Pancreas (tissue), 10 donors: ENCODE measurements at regions not wholly inside any gene's neighbourhood (a gene's known extent, or its start where the extent isn't known, plus 50 kb on each side); places are given as distances from the start of the nearest gene placed in this dataset.

Experiments used
- ATAC-seq, 4 donors: fragments of 200-7000 bp; cut with Tn5 transposase; one replicate each; pipeline versions ENCODE4 v1.8.0 to v1.9.1; 2020; ENCODE audit warnings: mild to moderate bottlenecking in 4 of 4, moderate library complexity in 4 of 4
- DNase-seq, 6 donors: peaks; one replicate each; pipeline ENCODE4 v3.0.0-alpha.2; 2020
- FAIRE-seq: peaks from 2 replicates; lab custom pipeline; 2012; peaks lifted over from hg19 to GRCh38; lab: Jason Lieb, UNC
- H3K27ac ChIP-seq, 4 donors: fragments of 200-600 bp; sonication (generic); 1 replicate in 3 of 4; 2 replicates in 1 of 4; pipeline versions ENCODE4 v1.5.0 to v1.8.0; 2020
- H3K27me3 ChIP-seq, 4 donors: fragments of 200-600 bp; one replicate each; pipeline ENCODE4 v1.8.0; 2021
- H3K36me3 ChIP-seq, 3 donors: fragments of 200-600 bp; sonication (generic) in 1 of 3; one replicate each; pipeline versions ENCODE4 v1.5.0 to v1.8.0; 2020 to 2021
- H3K4me1 ChIP-seq, 3 donors: fragments of 200-600 bp; one replicate each; pipeline ENCODE4 v1.8.0; 2021
- H3K4me3 ChIP-seq, 4 donors: fragments of 200-600 bp; sonication (generic) in 2 of 4; one replicate each; pipeline versions ENCODE4 v1.5.0 to v1.8.0; 2020 to 2021
- H3K9me3 ChIP-seq, 4 donors: fragments of 200-600 bp; one replicate each; pipeline ENCODE4 v1.8.0; 2021
- WGBS, 2 donors: extraction: QIAGEN DNeasy Blood & Tissue Kit; methylation state at CpG; one replicate each; pipeline ENCODE4 v1.1.7; 2013; 5-methylcytosine and 5-hydroxymethylcytosine counted together
- intact Hi-C, 3 donors: fragments of 100-400 bp; cut with DNase I; formaldehyde crosslinking; loops; one replicate each; pipeline versions ENCODE4 v1.11.1 to v1.14.2; 2022
- TF ChIP-seq, protein P1 (sequence below), 4 donors: fragments of 200-600 bp; sonication (generic) in 3 of 4; IDR thresholded peaks; one replicate each; pipeline versions ENCODE4 v1.5.0 to v1.8.0; 2021; ENCODE audit warnings: antibody characterized with exemption in 4 of 4
- donor health status: healthy with polysubstance abuse.
- donor health status: DM: no; HTN: no; CAD: no; lungs with moderate emphysema.
- donor health status: DM: no; HTN: no; CAD: no.
- donor health status: control.
- donor health status: control.
- donor health status: Bipolar disorder and iron deficiency.
- donor health status: DM: yes; HTN: yes; CAD: no.
- donor health status: DM: no; HTN: no; CAD: no.
- donor health status: DM: no; HTN: no; CAD: no.
- donor health status: DM: yes; HTN: yes; CAD: no.

DNA sequence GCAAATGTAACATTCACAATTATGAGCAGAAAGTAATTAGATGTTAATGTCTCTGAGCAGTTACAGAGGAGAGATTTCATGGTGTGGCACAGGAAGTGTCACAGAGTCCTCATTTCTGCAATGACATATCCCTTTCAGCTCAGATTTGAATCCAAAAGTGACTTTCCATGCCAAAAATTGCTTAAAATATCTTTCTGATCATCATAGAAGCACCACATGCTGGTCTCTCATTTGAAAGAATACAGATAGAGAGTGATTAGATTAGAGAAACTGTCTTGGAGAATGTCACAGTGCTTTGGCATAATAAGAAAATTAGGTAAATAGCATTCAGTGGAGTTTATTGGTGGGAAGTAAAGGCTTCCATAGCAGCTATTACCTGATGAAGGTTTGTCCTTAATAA, 383.4 kb upstream of the CDH2 start:
- no peaks in the 10 kb centered on the region for H3K36me3 ChIP-seq
- no peak overlapping the region for H3K4me3 ChIP-seq
- intact Hi-C loops: no loop called here
- no peaks in the 10 kb centered on the region for H3K4me1 ChIP-seq
- FAIRE-seq (no peak), DNase-seq (no peak), ATAC-seq (no peak)
- H3K9me3 ChIP-seq: no peaks in the 10 kb centered on the region
- TF ChIP-seq, protein P1, sequence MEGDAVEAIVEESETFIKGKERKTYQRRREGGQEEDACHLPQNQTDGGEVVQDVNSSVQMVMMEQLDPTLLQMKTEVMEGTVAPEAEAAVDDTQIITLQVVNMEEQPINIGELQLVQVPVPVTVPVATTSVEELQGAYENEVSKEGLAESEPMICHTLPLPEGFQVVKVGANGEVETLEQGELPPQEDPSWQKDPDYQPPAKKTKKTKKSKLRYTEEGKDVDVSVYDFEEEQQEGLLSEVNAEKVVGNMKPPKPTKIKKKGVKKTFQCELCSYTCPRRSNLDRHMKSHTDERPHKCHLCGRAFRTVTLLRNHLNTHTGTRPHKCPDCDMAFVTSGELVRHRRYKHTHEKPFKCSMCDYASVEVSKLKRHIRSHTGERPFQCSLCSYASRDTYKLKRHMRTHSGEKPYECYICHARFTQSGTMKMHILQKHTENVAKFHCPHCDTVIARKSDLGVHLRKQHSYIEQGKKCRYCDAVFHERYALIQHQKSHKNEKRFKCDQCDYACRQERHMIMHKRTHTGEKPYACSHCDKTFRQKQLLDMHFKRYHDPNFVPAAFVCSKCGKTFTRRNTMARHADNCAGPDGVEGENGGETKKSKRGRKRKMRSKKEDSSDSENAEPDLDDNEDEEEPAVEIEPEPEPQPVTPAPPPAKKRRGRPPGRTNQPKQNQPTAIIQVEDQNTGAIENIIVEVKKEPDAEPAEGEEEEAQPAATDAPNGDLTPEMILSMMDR (IDR thresholded peaks at IDR 0.05): no peak
- H3K27ac ChIP-seq: no peak overlapping the region
- no peaks in the 10 kb centered on the region for H3K27me3 ChIP-seq

DNA sequence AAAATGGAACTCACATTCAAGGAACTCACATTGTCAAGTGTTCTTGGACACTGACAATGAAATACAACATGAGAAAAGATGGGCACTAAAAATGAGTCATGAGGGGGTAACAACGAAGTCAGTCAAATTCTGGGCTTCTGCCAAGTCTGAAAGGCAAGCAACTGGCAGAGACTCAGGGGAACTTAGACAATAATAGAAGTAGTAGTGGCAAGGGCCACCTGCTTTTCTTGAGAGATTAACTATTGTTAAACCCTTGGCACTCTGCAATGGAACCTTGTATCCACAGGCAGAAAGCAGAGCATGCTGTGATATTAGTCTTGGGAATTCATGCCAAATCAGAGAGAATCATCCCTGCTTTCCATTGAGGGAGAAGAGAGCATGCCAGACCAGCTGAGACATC, 382.6 kb upstream of the CDH2 start:
- no peak for FAIRE-seq
- H3K4me3 ChIP-seq: no peak overlapping the region
- ATAC-seq: no peak
- H3K27me3 ChIP-seq: no peaks in the 10 kb centered on the region
- intact Hi-C loops: no loop called here
- no peaks in the 10 kb centered on the region for H3K9me3 ChIP-seq
- TF ChIP-seq, protein P1 (IDR thresholded peaks at IDR 0.05): no peak
- no peak for DNase-seq
- H3K36me3 ChIP-seq: no peaks in the 10 kb centered on the region
- 18 to 27% methylated on average over 1 of the region's 1 CpG for WGBS, 2 donors
- no peaks in the 10 kb centered on the region for H3K4me1 ChIP-seq
- no peak overlapping the region for H3K27ac ChIP-seq

DNA sequence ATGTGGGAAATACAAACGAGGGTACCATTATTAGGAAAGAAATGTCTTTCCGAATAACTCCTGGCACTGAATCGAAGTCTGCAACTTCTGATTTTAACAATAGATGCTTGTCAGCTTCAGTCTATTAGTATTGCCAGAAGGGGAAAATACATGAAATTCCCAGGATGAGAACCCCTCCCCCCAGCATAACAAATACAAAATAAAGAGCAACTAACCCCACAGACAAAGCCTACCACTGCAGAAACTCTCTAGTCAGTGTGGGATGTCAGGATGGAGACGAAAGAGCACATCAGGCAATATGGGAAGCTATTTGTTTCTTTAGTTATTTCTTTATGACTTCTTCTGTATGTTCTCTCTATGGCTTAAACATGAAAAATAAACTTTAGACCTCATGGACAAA, 365.0 kb upstream of the CDH2 start:
- Histone ChIP-seq H3K4me3 (no peak overlapping the region), H3K36me3 (no peaks in the 10 kb centered on the region), H3K4me1 (no peaks in the 10 kb centered on the region), H3K9me3 (no peaks in the 10 kb centered on the region), H3K27ac (no peak overlapping the region), H3K27me3 (no peaks in the 10 kb centered on the region)
- ATAC-seq (no peak), DNase-seq (no peak), FAIRE-seq (no peak)
- intact Hi-C loops: no loop called here
- 44 to 60% methylated on average over 4 of the region's 4 CpGs for whole genome bisulfite sequencing, 2 donors
- TF ChIP-seq, protein P1 (IDR thresholded peaks at IDR 0.05): no peak

DNA sequence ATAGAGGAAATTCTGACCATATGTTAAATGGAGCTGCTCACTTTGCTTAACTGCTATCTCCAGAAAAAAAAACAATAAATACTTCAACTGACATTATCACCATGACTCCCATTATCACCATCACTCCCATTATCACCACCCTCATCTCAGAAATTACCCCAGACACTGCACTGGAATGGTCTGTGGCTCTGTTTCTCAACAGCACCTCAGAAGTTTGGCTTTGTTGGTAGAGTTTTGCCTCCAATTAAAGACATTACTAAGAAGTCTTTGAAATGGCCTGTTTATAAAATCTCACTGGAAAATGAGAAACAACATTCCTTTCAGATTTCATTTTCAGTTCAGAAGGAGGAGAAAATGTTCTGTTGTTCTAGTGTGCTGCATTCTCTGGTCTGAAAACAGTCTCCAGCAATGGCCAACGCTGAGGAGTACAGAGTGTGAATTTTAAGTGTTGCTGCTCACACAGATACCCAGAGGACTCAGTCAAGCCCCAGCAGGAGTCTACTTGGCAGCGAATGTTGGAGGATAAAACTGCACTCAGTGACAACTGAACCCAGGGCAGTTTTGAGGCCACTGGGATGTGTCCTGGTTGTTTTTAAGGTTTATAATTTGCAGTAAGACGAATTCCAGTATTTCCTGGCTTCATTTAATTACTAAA, 364.5 kb upstream of the CDH2 start:
- Histone ChIP-seq H3K4me3 (no peak overlapping the region), H3K9me3 (no peaks in the 10 kb centered on the region), H3K4me1 (no peaks in the 10 kb centered on the region), H3K36me3 (no peaks in the 10 kb centered on the region), H3K27ac (no peak overlapping the region), H3K27me3 (no peaks in the 10 kb centered on the region)
- WGBS, 2 donors: 17 to 27% methylated on average over 3 of the region's 3 CpGs
- DNase-seq (no peak), FAIRE-seq (no peak), ATAC-seq (no peak)
- TF ChIP-seq, protein P1 (IDR thresholded peaks at IDR 0.05): no peak
- intact Hi-C loops: no loop called here

DNA sequence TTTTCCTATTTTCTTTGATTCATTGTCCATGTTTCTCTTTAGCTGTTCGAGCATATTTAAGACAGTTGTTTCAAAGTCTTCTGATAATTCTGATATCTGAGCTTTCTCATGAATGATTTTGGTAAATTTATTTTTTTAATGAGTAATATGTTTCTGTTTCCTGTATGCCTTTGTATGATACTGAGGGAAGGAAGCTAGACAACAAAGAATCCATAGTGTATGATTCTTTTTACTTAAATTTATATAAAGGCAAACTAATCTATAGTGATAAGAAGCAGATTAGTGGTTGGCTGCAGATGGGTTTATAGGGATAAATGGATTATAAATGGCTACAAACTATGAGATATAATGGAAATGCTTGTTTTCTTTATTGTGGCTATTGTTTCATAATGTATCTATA, 352.7 kb upstream of the CDH2 start:
- Histone ChIP-seq H3K36me3 (no peaks in the 10 kb centered on the region), H3K27me3 (no peaks in the 10 kb centered on the region), H3K4me3 (no peak overlapping the region), H3K27ac (no peak overlapping the region), H3K9me3 (no peaks in the 10 kb centered on the region), H3K4me1 (no peaks in the 10 kb centered on the region)
- FAIRE-seq: peak; percentile 23
- intact Hi-C loops: no loop called here
- no peak for ATAC-seq
- 44 to 61% methylated on average over 1 of the region's 1 CpG for WGBS, 2 donors
- no peak for DNase-seq
- TF ChIP-seq, protein P1 (IDR thresholded peaks at IDR 0.05): no peak
